ENCODE measurements at regions not wholly inside any gene's neighbourhood (a gene's known extent, or its start where the extent isn't known, plus 50 kb on each side); places are given as distances from the start of the nearest gene placed in this dataset.
A peak's percentile ranks its signal among the peaks of the same experiment; 100 is the strongest.

DNA sequence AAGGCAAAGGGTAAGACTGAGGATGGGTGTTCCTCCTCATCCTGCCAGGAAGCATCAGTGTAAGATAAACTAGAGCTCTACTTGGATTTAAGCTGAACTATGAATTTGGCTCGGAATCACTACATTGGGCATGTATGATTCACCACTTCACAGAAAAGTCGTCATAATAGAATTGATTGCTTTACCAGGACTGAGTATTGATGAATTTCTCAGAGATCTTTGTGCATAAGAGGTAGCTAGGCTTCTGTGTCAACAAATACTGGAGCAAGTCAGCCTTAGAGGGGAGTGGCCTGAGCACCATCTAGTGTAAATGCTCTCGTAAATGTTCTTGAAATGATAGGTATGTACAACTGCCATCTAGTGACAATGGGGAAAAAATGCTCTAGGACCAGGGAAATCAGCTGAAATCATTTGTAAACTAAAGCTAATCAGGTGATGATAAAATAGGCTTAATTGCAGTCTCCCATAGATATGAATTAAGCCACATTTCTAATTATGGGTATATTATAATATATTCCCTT lies 309.5 kb upstream of the FMR1 start:
- H3K27me3 Mint-ChIP-seq (ENCODE audit: low read depth, unreplicated experiment), result no peaks in the 10 kb centered on the region
- no peaks in the 10 kb centered on the region for H3K9me3 Mint-ChIP-seq (ENCODE audit: unreplicated experiment)
- H3K27ac Mint-ChIP-seq (ENCODE audit: unreplicated experiment), result no peak overlapping the region
- no peak overlapping the region for H3K4me2 ChIP-seq (ENCODE audit: low read length)
- no peak overlapping the region for H2AFZ ChIP-seq (ENCODE audit: low read depth, low read length)
- no peak overlapping the region for H3K27ac ChIP-seq (ENCODE audit: low read depth, low read length)
- DNase-seq (ENCODE audit: low read depth) (no peak), FAIRE-seq (peak; percentile 86)
- H3K79me2 ChIP-seq (ENCODE audit: insufficient read depth, low read length), result no peaks in the 10 kb centered on the region
- H3K9ac ChIP-seq (ENCODE audit: low read length), result no peak overlapping the region
- no peak overlapping the region for H3K4me3 Mint-ChIP-seq (ENCODE audit: unreplicated experiment)
- H3K4me3 ChIP-seq (ENCODE audit: insufficient read depth, low read depth, low read length), result no peak overlapping the region
- no peaks in the 10 kb centered on the region for H3K36me3 Mint-ChIP-seq (ENCODE audit: low read depth, unreplicated experiment)
- H3K4me1 Mint-ChIP-seq (ENCODE audit: low read depth, unreplicated experiment), result no peaks in the 10 kb centered on the region
- no peaks in the 10 kb centered on the region for H3K4me1 ChIP-seq (ENCODE audit: insufficient read depth, low read length)
- H3K36me3 ChIP-seq (ENCODE audit: insufficient read depth, low read length), result no peaks in the 10 kb centered on the region
- TF ChIP-seq, protein P1, sequence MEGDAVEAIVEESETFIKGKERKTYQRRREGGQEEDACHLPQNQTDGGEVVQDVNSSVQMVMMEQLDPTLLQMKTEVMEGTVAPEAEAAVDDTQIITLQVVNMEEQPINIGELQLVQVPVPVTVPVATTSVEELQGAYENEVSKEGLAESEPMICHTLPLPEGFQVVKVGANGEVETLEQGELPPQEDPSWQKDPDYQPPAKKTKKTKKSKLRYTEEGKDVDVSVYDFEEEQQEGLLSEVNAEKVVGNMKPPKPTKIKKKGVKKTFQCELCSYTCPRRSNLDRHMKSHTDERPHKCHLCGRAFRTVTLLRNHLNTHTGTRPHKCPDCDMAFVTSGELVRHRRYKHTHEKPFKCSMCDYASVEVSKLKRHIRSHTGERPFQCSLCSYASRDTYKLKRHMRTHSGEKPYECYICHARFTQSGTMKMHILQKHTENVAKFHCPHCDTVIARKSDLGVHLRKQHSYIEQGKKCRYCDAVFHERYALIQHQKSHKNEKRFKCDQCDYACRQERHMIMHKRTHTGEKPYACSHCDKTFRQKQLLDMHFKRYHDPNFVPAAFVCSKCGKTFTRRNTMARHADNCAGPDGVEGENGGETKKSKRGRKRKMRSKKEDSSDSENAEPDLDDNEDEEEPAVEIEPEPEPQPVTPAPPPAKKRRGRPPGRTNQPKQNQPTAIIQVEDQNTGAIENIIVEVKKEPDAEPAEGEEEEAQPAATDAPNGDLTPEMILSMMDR (IDR thresholded peaks at IDR 0.05; ENCODE audit: insufficient read depth, low read depth, low read length), result no peak
- TF ChIP-seq EZH2 (IDR thresholded peaks at IDR 0.05; ENCODE audit: insufficient read depth, low read length), result no peak
- H4K20me1 ChIP-seq (ENCODE audit: insufficient read depth, low read length), result no peaks in the 10 kb centered on the region
- H3K9me3 ChIP-seq (ENCODE audit: insufficient read depth, low read depth, low read length), result no peaks in the 10 kb centered on the region
- H3K27me3 ChIP-seq (ENCODE audit: insufficient read depth, low read length), result no peaks in the 10 kb centered on the region

DNA sequence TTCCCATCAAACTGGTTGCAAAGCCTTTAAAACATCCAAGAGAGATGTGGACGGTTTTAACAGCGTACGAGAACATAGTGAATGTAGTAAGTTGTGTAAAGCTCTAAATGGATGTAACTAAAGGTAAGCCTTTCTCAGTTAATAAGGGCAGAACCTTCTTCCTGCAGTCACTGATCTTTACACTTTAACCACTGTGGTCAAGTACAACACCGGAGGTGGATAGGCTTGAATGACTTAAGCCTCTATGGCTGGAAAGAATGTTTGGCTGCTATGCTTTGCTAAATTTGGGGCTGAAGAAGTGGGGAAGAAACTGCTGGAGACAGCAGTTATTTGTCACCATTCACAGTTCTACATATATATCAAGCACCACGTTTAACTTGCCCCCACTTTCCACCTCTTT lies 285.1 kb upstream of the FMR1 start:
- Histone ChIP-seq H3K79me2 (ENCODE audit: insufficient read depth, low read length) (no peaks in the 10 kb centered on the region), H3K4me1 (ENCODE audit: insufficient read depth, low read length) (no peaks in the 10 kb centered on the region), H3K36me3 (ENCODE audit: insufficient read depth, low read length) (no peaks in the 10 kb centered on the region), H3K4me2 (ENCODE audit: low read length) (no peak overlapping the region), H3K27ac (ENCODE audit: low read depth, low read length) (no peak overlapping the region), H3K4me3 (ENCODE audit: insufficient read depth, low read depth, low read length) (no peak overlapping the region), H3K9me3 (ENCODE audit: insufficient read depth, low read depth, low read length) (no peaks in the 10 kb centered on the region), H3K9ac (ENCODE audit: low read length) (no peak overlapping the region), H2AFZ (ENCODE audit: low read depth, low read length) (no peak overlapping the region), H4K20me1 (ENCODE audit: insufficient read depth, low read length) (no peaks in the 10 kb centered on the region), H3K27me3 (ENCODE audit: insufficient read depth, low read length) (no peaks in the 10 kb centered on the region)
- Mint-ChIP-seq H3K36me3 (ENCODE audit: low read depth, unreplicated experiment) (no peaks in the 10 kb centered on the region), H3K4me1 (ENCODE audit: low read depth, unreplicated experiment) (no peaks in the 10 kb centered on the region), H3K27ac (ENCODE audit: unreplicated experiment) (no peak overlapping the region), H3K9me3 (ENCODE audit: unreplicated experiment) (no peaks in the 10 kb centered on the region), H3K27me3 (ENCODE audit: low read depth, unreplicated experiment) (no peaks in the 10 kb centered on the region), H3K4me3 (ENCODE audit: unreplicated experiment) (no peak overlapping the region)
- DNase-seq (ENCODE audit: low read depth), result no peak
- no peak for TF ChIP-seq EZH2 (IDR thresholded peaks at IDR 0.05; ENCODE audit: insufficient read depth, low read length)
- TF ChIP-seq, protein P1 (IDR thresholded peaks at IDR 0.05; ENCODE audit: insufficient read depth, low read depth, low read length), result no peak
- peak; percentile 59 for FAIRE-seq

DNA sequence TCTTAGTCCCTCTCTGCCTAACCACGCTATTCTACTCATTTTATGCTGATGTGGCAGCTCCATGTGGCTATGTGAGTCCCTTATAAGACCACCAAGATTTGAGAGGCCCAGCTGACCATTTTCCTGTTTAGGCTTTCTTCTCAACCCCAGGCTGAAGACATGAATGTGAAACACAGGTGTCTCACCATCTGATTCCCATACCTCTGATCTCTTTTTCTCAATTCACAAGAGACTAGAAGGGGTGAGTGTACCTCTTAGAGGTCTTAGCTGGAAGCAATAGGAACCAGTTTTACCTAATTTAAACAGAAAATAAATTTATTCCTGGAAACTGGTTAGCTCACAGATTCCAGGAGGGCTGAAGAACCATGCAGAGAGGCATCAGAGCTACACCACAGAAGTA lies 276.5 kb upstream of the FMR1 start:
- Histone ChIP-seq H3K4me2 (ENCODE audit: low read length) (no peak overlapping the region), H3K9ac (ENCODE audit: low read length) (no peak overlapping the region), H3K27me3 (ENCODE audit: insufficient read depth, low read length) (no peaks in the 10 kb centered on the region), H2AFZ (ENCODE audit: low read depth, low read length) (no peak overlapping the region), H4K20me1 (ENCODE audit: insufficient read depth, low read length) (no peaks in the 10 kb centered on the region), H3K4me3 (ENCODE audit: insufficient read depth, low read depth, low read length) (no peak overlapping the region), H3K4me1 (ENCODE audit: insufficient read depth, low read length) (no peaks in the 10 kb centered on the region), H3K27ac (ENCODE audit: low read depth, low read length) (no peak overlapping the region), H3K36me3 (ENCODE audit: insufficient read depth, low read length) (no peaks in the 10 kb centered on the region), H3K9me3 (ENCODE audit: insufficient read depth, low read depth, low read length) (no peaks in the 10 kb centered on the region), H3K79me2 (ENCODE audit: insufficient read depth, low read length) (no peaks in the 10 kb centered on the region)
- H3K4me3 Mint-ChIP-seq (ENCODE audit: unreplicated experiment), result no peak overlapping the region
- FAIRE-seq (peak; percentile 26), DNase-seq (ENCODE audit: low read depth) (no peak)
- no peaks in the 10 kb centered on the region for H3K4me1 Mint-ChIP-seq (ENCODE audit: low read depth, unreplicated experiment)
- no peak overlapping the region for H3K27ac Mint-ChIP-seq (ENCODE audit: unreplicated experiment)
- no peaks in the 10 kb centered on the region for H3K9me3 Mint-ChIP-seq (ENCODE audit: unreplicated experiment)
- H3K27me3 Mint-ChIP-seq (ENCODE audit: low read depth, unreplicated experiment), result no peaks in the 10 kb centered on the region
- TF ChIP-seq EZH2 (IDR thresholded peaks at IDR 0.05; ENCODE audit: insufficient read depth, low read length), result no peak
- TF ChIP-seq, protein P1 (IDR thresholded peaks at IDR 0.05; ENCODE audit: insufficient read depth, low read depth, low read length), result no peak
- no peaks in the 10 kb centered on the region for H3K36me3 Mint-ChIP-seq (ENCODE audit: low read depth, unreplicated experiment)
